HG02970 (cell line): ENCODE measurements at regions not wholly inside any gene's neighbourhood (a gene's known extent, or its start where the extent isn't known, plus 50 kb on each side); places are given as distances from the start of the nearest gene placed in this dataset.
"Not testable (repeated sequence)": the region's sequence is repeated elsewhere in the genome, so short reads cannot be mapped to it uniquely, and the experiment has no call there.

Experiments
- ATAC-seq: cut with Tn5 transposase; IDR thresholded peaks from one replicate; pipeline ENCODE4 v1.9.1; 2021; ENCODE audit warnings: mild to moderate bottlenecking, moderate library complexity, moderate number of reproducible peaks; ENCODE audit not compliant: unreplicated experiment, low FRiP score

DNA sequence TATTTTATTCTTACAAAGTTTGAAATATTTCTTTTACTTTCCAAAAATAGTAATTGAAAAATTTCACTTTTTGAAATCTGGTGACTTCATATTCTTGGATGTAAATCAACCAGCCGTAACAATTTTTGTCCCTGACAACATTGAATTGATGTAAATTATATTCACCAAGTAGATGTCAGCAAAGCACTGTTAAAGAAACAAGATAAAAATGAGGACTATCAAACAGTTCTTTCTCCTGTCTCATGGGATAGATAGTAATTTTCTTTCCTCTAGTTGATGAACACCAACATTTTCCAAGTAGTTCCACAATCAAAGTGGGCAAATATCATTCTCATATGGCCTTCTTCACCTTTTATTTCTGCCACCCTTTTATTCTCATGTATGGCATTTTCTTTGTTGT lies 1461.9 kb downstream of the MAT2B start:
- no peak for ATAC-seq

DNA sequence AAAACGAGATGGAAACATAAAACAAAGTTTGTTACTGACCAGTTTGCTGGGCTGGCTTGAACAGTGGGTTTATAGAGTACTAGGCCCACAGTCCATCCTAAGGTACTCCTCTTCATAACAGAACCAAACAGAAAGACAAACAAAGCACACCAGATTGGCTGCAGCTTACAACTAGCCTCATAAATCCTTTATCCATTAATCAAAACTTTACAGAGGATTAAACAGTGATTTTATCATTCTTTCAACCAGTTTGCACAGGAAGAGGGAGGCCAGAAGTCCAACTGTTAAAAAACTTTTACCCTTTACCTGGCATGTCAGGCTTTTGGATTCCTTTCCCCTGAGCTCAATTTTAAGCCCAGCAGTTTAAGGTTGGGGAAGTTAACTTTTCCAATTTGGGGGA lies 1467.6 kb downstream of the MAT2B start:
- ATAC-seq = no peak

DNA sequence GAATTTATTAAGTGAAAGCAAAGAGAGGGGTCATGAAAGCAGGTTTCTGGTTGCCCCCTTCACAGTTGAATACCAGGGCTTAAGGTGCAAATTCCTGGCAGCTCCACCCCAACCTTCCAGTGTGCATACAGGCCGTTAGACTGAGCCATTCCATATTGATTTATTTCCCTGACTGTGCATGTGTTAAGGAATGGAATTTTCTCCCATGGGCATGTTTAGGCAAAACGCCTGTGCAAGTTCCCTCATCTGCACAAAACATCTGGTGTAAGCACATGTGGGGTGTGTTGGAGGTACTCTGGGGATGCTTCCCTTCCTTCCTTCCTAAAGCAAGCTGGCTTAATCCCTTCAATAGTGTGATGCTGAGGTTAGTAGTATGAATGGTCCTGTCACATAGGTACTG lies 1470.6 kb downstream of the MAT2B start:
- ATAC-seq = no peak

DNA sequence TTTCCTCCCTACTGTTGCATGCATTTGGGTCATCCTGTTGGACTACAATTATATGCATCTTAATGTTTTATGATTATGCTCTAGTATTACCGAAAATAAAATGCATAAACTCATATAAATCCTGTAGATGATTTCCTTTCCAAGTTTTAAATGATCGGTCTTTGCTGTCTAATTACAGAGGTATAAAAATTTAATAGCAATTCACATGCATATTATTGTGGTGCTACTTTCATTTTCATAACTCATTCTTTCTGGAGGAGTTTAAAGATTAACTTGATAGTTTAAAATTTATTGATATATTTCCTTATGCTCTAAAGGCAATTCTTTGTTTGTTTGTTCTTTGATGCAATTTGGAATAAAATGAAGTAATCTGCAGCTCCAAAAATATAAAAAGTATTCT lies 1475.1 kb downstream of the MAT2B start:
- no peak for ATAC-seq

DNA sequence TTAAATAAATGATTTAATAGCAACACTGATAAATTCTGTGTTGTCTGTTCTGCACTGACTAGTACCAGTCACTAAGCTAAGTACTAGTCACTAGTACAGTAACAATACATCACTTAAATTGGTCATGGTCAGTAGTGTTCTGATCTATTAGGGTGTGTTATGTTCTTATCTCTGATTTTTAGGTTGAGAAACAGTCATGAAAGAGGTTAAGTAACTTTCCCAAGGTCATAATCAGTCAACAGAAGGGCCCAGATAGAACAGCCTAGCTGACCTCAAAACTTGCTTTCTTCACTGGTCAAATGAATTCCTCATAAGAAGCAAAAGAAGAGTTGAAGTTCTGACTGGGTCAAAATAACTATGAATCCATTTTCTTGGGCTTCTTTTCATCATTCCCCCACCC lies 1492.7 kb downstream of the MAT2B start:
- ATAC-seq = no peak

DNA sequence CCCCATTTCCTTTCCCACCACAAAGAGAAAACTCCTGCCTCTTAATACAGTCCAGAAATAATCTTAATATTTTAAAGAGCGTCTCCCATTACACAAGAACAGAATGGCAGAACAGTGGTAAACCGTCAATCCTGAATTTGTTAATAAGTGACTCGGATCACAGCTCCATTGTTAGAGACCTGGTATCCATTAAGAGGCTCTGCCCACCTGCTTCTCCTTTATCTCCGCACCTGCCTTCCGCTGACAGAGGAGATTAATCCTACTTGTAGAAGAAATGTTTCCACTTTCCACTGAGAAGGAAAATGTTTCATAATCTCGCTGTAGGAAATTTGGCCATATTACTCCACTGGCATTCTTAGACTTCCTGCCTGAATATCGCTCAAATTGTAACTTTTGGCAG lies 1493.2 kb downstream of the MAT2B start:
- ATAC-seq = no peak

DNA sequence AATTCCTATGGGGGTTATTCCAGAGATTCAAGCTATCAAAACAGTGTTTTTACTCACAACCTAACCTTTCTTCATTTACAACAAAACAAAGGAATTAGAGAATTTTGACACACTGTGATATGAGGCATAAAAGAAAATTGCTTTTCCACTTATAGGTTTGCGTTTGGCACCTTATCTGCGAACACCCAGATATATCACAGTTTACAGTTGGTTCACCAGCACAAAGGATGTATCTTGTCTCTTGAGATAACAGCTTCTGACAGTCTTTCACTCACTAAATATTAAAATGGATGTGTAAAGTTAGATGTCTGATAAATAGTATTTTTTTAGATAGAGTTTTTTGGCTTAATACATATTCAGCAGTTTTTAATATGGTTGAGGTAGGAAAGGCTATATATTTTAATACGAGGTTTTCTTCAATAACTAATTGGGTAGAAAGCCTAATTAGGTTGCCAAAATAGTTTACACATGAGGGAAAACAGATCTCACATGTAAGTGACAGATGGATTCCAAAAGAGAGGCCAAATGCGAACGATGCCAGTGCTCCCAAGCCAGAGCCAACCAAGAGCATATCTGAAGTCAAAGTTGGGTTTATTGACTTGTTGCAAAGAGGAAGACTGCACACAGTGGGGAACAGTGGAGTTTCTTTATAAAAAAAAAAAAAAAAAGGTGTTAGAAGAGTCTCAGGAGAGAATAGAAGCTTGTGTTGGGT lies 1495.2 kb downstream of the MAT2B start:
- no peak for ATAC-seq

DNA sequence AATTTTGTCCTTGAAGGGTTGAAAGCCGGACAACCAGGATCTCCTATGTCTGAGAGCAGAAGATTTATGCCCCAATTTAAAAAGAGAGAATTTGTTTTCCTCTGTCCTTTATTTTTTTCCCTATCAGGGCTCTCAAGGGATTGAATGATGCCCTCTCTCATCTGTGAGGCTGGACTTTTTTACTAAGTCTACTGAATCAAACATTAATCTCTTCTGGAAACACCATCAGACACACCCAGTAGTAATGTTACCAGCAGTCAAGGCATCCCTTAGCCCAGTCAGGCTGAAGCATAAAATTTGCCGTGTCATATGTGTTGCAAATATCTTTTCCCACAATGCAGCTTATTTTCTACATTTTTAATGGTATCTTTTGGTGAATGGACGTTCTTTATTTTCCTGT lies 1497.9 kb downstream of the MAT2B start:
- no peak for ATAC-seq

DNA sequence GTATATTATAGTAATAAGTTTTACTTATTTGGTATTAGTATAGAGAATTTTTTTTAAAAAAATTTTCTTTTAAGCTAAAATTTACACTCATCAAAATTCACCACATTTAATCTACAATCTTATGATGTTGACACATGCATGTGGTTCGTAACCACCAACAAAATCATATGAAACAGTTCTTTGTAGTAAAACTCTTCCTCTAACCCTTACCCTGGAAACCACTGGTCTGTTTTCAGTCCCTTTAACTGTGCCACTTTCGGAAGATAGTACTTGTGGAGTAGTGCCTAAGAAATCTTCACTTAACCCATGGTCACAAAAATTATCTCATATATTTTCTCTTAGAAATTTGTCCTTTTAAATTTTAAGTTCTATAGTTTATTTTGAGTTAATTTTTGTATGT lies 1498.8 kb downstream of the MAT2B start:
- no peak for ATAC-seq

DNA sequence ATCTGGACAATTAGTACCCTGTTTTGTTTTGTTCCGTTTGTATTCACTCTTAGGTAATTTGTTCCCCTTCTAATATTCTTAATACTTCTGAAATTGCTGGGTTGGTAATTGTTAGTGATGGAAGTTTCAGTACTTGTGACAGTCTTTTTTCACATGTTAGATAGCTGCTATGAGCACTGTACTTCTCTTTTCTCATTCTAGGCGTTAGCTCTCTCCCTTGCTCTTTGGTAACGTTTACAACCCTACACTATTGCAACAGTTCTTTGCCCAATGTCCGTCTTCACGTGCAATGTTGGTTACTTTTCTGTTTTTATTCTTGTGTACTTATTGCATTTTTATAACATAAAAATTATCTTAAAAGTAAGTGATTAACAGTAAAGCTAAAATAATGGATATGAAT lies 1509.0 kb downstream of the MAT2B start:
- ATAC-seq = no peak

DNA sequence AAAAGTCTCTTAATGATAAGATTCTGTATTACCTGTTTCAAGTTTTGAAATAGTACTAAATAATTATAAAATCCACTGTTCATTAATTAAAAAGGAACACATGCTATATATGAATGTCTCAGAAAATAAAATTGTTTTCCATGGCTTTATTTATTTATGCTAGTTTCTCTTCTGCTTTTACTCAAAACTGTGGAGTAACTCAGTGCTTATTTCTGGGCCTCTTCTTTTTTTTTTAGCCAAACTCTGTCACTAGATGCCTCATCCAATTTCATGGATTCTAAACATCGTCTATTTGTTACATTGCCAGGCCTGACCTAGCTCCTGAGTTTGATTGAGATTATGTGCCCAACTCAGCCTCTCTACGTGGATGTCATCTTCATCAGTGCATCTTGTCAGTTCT lies 1509.7 kb downstream of the MAT2B start:
- ATAC-seq = no peak

DNA sequence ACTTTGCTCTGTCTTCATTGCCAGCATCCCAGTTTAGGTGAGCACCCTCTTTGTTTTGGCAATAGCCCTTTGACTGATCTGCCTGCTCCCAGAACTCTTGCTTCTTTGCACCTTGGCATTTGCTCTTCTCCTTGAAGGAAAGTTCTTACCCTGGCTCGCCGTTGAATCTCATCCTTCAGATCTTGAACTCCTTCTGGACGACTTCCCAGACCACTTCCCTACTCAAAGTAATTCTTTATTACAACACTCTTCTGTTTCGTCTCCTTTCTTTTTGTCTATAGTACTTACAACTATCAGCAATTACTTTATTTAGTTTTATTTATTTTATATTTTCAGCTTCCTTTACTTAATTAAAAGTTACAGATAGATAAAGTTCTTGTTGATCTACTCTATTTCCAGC lies 1510.1 kb downstream of the MAT2B start:
- ATAC-seq = no peak

DNA sequence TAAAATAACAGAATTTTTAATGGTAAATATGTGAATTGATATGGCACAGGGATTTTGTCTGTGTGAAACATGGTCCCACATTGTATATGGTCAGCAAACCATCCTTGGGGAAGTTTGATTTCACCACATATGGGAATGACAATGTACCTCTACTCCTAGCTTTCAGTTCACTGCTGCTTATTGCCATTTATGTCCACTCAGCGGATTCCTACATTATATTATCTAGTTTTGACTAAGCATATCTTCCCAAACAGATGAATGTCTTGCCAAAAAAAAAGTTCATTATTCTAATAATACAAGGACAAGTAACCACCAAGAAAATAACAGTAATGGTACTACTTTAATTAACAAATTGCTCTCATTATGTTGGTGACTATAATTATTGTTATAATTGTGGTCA lies 1521.6 kb downstream of the MAT2B start:
- no peak for ATAC-seq

DNA sequence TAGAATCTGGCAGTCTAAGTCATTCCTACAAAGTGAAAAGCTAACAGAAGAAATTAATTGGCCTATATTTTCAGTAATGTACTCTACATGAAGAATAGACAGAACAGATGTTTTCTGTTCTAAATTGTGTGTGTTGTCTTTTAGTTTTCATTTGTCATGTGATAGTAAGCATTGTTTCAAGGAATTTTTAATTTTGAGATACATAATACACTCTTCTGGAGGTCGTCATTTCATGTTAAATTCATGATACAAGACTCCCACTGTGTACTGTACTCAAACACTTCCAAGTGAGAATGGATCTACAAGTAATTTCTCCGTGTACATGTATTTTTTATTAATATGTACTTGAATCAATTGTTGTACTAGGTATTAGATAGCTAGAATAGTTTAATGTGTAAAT lies 1522.9 kb downstream of the MAT2B start:
- ATAC-seq = no peak

DNA sequence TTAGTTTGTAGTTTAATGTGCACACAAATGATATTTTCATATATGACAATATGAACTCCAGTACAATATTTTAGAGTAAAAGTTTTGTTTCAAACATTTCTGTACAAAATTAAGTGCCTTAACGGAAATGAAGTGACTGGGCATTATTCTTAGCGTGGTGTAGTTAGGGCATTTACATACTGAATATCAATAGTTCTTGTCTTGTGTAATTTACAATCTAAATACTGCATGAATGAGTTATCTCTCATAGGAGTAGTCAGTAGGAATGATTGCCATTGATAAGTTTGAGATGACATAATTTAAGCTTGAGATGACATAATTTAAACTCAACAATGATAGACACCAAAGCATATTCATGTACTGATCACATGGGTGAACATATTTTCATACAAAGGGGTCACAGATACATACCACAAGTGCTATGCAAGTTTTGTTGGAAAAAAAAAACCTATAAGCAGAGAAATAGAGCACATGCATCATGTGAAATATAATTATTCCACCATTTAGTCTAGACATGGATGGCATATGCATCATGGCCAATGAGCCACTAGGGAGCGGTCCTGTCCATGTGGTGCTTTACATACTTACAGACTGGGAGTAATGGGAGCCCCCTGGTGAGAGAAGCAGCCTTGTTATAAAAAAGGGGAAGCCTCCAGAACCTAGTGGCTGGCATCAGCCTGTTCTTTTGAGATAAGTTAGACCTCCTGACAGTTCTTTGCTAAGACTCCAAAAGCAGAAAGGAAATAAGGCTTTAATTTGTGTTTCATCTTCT lies 1523.9 kb downstream of the MAT2B start:
- ATAC-seq = no peak

DNA sequence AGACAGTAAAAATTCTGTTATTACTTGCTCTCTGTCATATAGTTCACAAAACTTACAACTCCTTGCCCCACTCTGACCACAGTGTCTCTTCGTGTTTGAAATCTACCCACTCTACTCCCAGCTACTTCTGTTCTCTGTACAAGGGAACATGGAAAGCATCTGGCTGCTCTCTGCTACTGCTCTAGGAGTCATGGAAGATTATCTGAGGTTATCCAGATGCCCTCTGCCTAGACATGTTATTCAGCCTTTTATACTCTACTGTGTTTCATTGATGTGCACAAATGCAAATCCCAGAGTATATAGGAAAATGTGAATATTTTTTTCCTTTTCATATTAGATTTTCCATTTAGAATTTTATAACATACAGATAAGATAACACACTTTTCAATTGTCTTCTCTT lies 1525.6 kb downstream of the MAT2B start:
- ATAC-seq = no peak

DNA sequence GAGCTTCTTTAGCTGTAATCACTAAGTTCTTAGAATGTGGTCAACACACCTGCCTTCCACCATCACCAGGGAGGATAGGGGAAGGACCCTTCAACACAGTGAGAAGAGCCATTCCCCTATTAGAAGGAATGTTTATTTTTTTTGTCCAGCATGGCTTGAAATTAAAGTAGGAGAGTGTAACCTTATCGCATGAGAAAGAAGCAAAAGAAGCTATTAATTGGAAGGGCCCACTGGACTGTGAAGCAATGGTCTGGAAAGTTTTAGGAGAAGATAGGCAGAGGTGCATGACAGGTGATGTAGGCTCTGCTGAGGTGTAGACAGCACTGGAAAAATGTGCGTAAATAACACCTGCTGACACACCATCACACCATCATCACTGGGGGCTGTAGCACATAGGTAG lies 1526.0 kb downstream of the MAT2B start:
- ATAC-seq = no peak

DNA sequence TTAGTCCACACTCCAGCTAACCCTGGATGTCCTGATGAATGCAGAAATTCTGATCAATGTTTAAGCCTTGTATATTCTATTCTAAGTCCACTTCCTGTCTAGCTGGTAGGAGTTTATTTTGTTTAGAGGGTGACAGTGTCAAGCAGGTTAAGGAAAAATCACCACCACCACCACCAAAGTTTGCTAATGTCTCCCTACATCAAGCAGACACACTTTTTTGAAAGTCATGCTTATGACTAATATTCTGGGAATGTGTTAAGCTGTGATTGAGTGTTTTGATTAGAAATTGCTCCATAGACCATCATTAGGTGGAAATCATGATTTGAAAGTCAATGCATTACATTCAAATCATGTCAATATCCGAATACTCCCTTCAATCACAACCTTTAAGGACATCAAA lies 1530.1 kb downstream of the MAT2B start:
- ATAC-seq = no peak

DNA sequence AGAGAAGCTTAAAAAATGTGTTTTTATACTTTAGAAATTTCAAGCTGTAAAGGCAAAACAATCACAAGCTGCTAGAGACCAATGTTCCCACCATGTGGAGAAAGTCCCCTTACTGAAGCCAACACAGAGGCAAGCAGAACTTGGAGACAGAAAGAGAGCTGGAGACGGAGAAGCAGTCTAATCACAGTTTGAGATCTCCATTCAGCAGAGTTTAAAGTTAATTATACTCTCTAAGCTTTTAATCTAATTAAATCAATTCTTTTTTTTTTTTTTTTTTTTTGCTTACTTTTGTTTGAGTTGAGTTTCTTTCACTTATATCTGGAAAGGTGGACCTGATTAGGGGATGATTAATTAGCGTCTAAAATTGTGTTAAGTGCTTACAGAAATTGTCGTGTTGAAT lies 1534.3 kb downstream of the MAT2B start:
- no peak for ATAC-seq

DNA sequence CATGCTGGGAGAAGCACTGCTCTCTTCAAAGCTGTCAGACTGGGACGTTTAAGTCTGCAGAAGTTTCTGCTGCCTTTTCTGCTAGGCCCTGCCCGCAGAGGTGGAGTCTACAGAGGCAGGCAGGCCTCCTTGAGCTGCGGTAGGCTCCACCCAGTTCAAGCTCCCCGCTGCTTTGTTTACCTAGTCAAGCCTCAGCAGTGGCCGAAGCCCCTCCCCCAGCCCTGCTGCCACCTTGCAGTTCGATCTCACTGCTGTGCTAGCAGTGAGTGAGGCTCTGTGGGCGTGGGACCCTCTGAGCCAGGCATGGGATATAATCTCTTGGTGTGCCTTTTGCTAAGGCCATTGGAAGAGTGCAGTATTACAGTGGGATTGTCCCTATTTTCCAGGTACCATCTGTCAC lies 1540.5 kb downstream of the MAT2B start:
- ATAC-seq = not testable (repeated sequence)

DNA sequence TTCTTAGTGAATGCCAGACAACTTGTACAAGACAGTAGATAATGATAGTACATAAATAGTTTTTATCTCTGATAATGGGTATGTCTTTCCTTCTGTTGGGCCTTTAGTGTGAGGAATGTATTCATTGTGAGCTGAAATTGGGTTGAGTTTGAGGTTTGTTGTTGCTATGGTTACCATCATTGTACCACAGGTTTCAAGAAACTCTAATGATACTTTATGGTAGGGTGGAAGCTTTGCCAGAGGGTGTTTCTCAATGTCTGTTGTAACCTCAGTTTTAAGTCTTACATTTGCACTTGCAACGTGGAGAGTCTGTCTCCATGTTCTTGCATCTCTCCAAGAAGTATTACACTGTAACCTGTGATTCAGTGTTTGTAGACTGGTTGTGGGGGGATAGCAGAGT lies 1550.1 kb downstream of the MAT2B start:
- no peak for ATAC-seq

DNA sequence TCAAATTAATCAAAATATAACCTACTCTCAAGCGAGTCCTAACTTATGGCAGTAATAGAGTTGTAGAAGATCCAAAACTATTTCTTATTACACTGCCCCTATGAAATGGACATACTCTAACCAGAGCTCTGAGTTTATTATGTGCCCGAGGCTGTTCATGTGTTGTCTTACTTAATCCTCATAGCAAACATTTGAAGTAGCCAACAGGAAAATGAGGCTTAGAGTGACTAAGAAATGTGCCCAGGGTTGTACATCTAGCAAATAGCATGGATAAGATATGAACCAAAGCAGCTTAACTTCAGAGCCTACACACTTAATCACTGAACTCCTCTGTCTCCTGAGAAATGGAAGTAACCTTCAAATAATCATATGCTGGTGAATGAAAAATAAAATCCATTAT lies 1551.7 kb downstream of the MAT2B start:
- no peak for ATAC-seq
